ENCODE measurements at regions not wholly inside any gene's neighbourhood (a gene's known extent, or its start where the extent isn't known, plus 50 kb on each side); places are given as distances from the start of the nearest gene placed in this dataset.
"Not testable (repeated sequence)": the region's sequence is repeated elsewhere in the genome, so short reads cannot be mapped to it uniquely, and the experiment has no call there.

DNA sequence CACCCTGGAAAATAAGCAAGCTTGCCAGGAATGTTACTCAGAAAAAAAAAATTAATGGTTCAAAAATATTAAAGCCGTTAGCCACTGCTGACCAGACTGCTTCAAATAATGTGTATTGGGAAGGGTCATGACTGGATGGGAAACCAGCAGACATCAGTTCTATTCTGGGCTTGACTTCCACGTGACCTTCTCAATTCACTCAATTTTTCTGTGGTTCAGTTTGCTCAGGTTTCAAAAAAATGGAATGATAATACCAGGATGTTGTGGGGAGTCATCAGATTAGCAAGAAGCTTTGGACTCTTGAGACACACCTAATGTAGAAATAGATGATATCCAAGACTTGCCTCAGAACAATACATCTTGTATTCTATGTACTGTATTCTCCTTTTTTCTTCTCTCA lies 541.9 kb upstream of the BOD1L1 start:
- ATAC-seq = no peak
- Histone ChIP-seq H3K27me3 (ENCODE audit: control insufficient read depth, insufficient read depth, low read length) (no peaks in the 10 kb centered on the region), H3K27ac (ENCODE audit: low read length) (no peak overlapping the region), H3K9me3 (ENCODE audit: control insufficient read depth, insufficient read depth, low read length) (no peaks in the 10 kb centered on the region), H3K36me3 (ENCODE audit: control insufficient read depth, insufficient read depth, low read length) (no peaks in the 10 kb centered on the region), H3K4me1 (ENCODE audit: control insufficient read depth, insufficient read depth, low read length) (no peaks in the 10 kb centered on the region), H3K4me3 (ENCODE audit: low read length) (no peak overlapping the region)
- Mint-ChIP-seq H3K27ac (no peak overlapping the region), H3K27me3 (ENCODE audit: low read depth in 2 of 2) (no peaks in the 10 kb centered on the region), H3K9me3 (peaks cover 0 to 5% of the 10 kb centered on the region in 2 donors), H3K4me1 (peaks cover 0 to under 1% of the 10 kb centered on the region in 2 donors), H3K36me3 (no peaks in the 10 kb centered on the region), H3K4me3 (no peak overlapping the region)
- TF ChIP-seq, protein P1, sequence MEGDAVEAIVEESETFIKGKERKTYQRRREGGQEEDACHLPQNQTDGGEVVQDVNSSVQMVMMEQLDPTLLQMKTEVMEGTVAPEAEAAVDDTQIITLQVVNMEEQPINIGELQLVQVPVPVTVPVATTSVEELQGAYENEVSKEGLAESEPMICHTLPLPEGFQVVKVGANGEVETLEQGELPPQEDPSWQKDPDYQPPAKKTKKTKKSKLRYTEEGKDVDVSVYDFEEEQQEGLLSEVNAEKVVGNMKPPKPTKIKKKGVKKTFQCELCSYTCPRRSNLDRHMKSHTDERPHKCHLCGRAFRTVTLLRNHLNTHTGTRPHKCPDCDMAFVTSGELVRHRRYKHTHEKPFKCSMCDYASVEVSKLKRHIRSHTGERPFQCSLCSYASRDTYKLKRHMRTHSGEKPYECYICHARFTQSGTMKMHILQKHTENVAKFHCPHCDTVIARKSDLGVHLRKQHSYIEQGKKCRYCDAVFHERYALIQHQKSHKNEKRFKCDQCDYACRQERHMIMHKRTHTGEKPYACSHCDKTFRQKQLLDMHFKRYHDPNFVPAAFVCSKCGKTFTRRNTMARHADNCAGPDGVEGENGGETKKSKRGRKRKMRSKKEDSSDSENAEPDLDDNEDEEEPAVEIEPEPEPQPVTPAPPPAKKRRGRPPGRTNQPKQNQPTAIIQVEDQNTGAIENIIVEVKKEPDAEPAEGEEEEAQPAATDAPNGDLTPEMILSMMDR (IDR thresholded peaks at IDR 0.05) = no peak
- 92% methylated on average over 1 of the region's 2 CpGs for WGBS (ENCODE audit: insufficient coverage)
- intact Hi-C loops (cut with micrococcal nuclease) = no loop called here
- no peak for DNase-seq

DNA sequence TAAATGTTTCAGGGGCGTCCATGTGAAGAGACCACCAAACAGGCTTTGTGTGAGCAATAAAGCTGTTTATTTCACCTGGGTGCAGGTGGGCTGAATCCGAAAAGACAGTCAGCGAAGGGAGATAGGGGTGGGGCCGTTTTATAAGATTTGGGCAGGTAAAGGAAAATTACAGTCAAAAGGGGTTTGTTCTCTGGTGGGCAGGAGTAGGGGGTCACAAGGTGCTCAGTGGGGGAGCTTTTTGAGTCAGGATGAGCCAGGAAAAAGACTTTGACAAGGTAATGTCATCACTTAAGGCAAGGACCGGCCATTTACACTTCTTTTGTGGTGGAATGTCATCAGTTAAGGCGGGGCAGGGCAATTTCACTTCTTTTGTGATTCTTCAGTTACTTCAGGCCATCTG lies 542.4 kb upstream of the BOD1L1 start:
- H3K4me1 Mint-ChIP-seq; H3K9me3 ChIP-seq (ENCODE audit: control insufficient read depth, insufficient read depth, low read length); H3K4me3 ChIP-seq (ENCODE audit: low read length); DNase-seq; H3K36me3 Mint-ChIP-seq; H3K27me3 Mint-ChIP-seq (ENCODE audit: low read depth in 2 of 2); H3K27ac ChIP-seq (ENCODE audit: low read length); H3K27me3 ChIP-seq (ENCODE audit: control insufficient read depth, insufficient read depth, low read length); intact Hi-C loops (cut with micrococcal nuclease); H3K27ac Mint-ChIP-seq; ATAC-seq; H3K9me3 Mint-ChIP-seq; H3K4me1 ChIP-seq (ENCODE audit: control insufficient read depth, insufficient read depth, low read length); H3K4me3 Mint-ChIP-seq; H3K36me3 ChIP-seq (ENCODE audit: control insufficient read depth, insufficient read depth, low read length): not testable (repeated sequence)
- WGBS (ENCODE audit: insufficient coverage) = 87% methylated on average over 6 of the region's 6 CpGs

DNA sequence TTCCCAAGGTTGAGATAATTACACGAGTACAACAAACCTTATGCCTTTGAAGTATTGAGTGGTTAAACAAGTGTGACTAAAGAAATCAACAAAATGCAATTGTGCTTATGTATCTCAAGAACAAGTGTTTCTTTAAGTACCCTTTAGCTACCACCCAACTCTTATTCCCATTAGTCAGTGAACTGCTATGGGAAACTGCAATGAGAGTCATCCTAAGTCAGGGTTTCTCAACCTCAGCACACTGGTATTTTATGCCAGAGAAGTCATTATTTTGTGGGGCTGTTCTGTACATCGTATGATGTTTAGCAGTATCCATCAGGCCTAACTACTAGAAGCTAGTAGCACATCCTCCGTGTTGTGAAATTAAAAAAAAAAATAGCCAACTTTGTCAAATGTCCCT lies 549.1 kb upstream of the BOD1L1 start:
- Histone ChIP-seq H3K4me1 (ENCODE audit: control insufficient read depth, insufficient read depth, low read length) (peaks cover 11% of the 10 kb centered on the region), H3K4me3 (ENCODE audit: low read length) (no peak overlapping the region), H3K27ac (ENCODE audit: low read length) (no peak overlapping the region), H3K36me3 (ENCODE audit: control insufficient read depth, insufficient read depth, low read length) (no peaks in the 10 kb centered on the region), H3K9me3 (ENCODE audit: control insufficient read depth, insufficient read depth, low read length) (no peaks in the 10 kb centered on the region), H3K27me3 (ENCODE audit: control insufficient read depth, insufficient read depth, low read length) (no peaks in the 10 kb centered on the region)
- 100% methylated on average over 2 of the region's 3 CpGs for WGBS (ENCODE audit: insufficient coverage)
- H3K27ac Mint-ChIP-seq = peak overlapping the region in 1 of 2 donors; percentile 75
- ATAC-seq = no peak
- H3K9me3 Mint-ChIP-seq = peaks cover 0 to 10% of the 10 kb centered on the region in 2 donors
- intact Hi-C loops (cut with micrococcal nuclease) = no loop called here
- H3K4me3 Mint-ChIP-seq = peak overlapping the region; percentile 35
- H3K27me3 Mint-ChIP-seq (ENCODE audit: low read depth in 2 of 2) = no peaks in the 10 kb centered on the region
- H3K36me3 Mint-ChIP-seq = no peaks in the 10 kb centered on the region
- peaks cover 28 to 42% of the 10 kb centered on the region in 2 donors for H3K4me1 Mint-ChIP-seq
- no peak for DNase-seq
- TF ChIP-seq, protein P1 (IDR thresholded peaks at IDR 0.05) = no peak

DNA sequence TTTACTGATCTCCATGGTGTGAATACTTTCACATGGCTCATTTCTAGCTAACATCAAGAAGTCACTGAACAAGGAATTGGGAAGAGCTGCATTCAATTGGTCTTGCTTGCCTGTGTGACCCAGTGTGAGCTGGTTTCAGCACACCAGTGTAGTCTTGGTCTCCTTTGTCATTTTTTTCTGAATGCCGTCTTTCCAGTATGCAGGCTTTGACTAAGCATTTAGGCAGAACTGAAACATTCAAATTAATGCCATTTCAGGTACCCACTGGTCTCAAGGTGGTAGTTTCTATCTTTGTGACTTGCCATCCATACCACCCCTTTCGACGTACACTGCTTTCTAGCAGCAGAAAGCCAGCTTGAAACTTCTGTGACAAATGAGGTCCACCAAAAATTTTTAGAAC lies 550.5 kb upstream of the BOD1L1 start:
- Mint-ChIP-seq H3K4me3 (peak overlapping the region; percentile 48), H3K27me3 (ENCODE audit: low read depth in 2 of 2) (no peaks in the 10 kb centered on the region), H3K9me3 (peaks cover 0 to 5% of the 10 kb centered on the region in 2 donors), H3K36me3 (no peaks in the 10 kb centered on the region), H3K4me1 (peaks cover 28 to 42% of the 10 kb centered on the region in 2 donors), H3K27ac (peak overlapping the region; percentile 75 to 82)
- ATAC-seq (peak in 1 of 3 donors; percentile 10), DNase-seq (no peak)
- Histone ChIP-seq H3K27me3 (ENCODE audit: control insufficient read depth, insufficient read depth, low read length) (no peaks in the 10 kb centered on the region), H3K9me3 (ENCODE audit: control insufficient read depth, insufficient read depth, low read length) (no peaks in the 10 kb centered on the region), H3K4me1 (ENCODE audit: control insufficient read depth, insufficient read depth, low read length) (peaks cover 11% of the 10 kb centered on the region), H3K27ac (ENCODE audit: low read length) (peak overlapping the region; percentile 61), H3K36me3 (ENCODE audit: control insufficient read depth, insufficient read depth, low read length) (no peaks in the 10 kb centered on the region), H3K4me3 (ENCODE audit: low read length) (no peak overlapping the region)
- 43% methylated on average over 3 of the region's 3 CpGs for WGBS (ENCODE audit: insufficient coverage)
- intact Hi-C loops (cut with micrococcal nuclease) = no loop called here
- TF ChIP-seq, protein P1 (IDR thresholded peaks at IDR 0.05) = no peak

Measured in natural killer cell (primary cell).